Activated naive CD8-positive, alpha-beta T cell treated with anti-CD3 and anti-CD28 coated beads for 36 hours (primary cell): ENCODE measurements at regions not wholly inside any gene's neighbourhood (a gene's known extent, or its start where the extent isn't known, plus 50 kb on each side); places are given as distances from the start of the nearest gene placed in this dataset.

Source experiments
- DNase-seq: peaks from one replicate; pipeline ENCODE4 v3.0.0; 2021
- H3K27ac Mint-ChIP-seq: one replicate; pipeline ENCODE4 v1.8.0; 2022; ENCODE audit warnings: mild to moderate bottlenecking, moderate library complexity, mixed read lengths
- H3K27me3 Mint-ChIP-seq: one replicate; pipeline ENCODE4 v1.8.0; 2022; ENCODE audit warnings: mild to moderate bottlenecking, mixed read lengths
- H3K36me3 Mint-ChIP-seq: one replicate; pipeline ENCODE4 v1.8.0; 2021; ENCODE audit warnings: mild to moderate bottlenecking, mixed read lengths
- H3K4me1 Mint-ChIP-seq: one replicate; pipeline ENCODE4 v1.8.0; 2021; ENCODE audit warnings: mixed read lengths
- H3K4me3 Mint-ChIP-seq: one replicate; pipeline ENCODE4 v1.8.0; 2022; ENCODE audit warnings: mild to moderate bottlenecking, moderate library complexity, mixed read lengths
- H3K9me3 Mint-ChIP-seq: one replicate; pipeline ENCODE4 v1.8.0; 2022; ENCODE audit warnings: mixed read lengths

GRCh38 chr1:81585371-81585770 is 215.4 kb upstream of the ADGRL2 start:
- H3K4me1 Mint-ChIP-seq = no peaks in the 10 kb centered on the region
- no peaks in the 10 kb centered on the region for H3K9me3 Mint-ChIP-seq
- H3K36me3 Mint-ChIP-seq = no peaks in the 10 kb centered on the region
- H3K4me3 Mint-ChIP-seq = no peak overlapping the region
- no peak overlapping the region for H3K27ac Mint-ChIP-seq
- no peaks in the 10 kb centered on the region for H3K27me3 Mint-ChIP-seq
- DNase-seq = no peak

GRCh38 chr1:81584398-81584797 is 216.3 kb upstream of the ADGRL2 start:
- Mint-ChIP-seq H3K27ac (no peak overlapping the region), H3K9me3 (no peaks in the 10 kb centered on the region), H3K36me3 (no peaks in the 10 kb centered on the region), H3K4me3 (no peak overlapping the region), H3K4me1 (no peaks in the 10 kb centered on the region), H3K27me3 (no peaks in the 10 kb centered on the region)
- DNase-seq = no peak

GRCh38 chr1:81583878-81584277 is 216.9 kb upstream of the ADGRL2 start:
- Mint-ChIP-seq H3K4me1 (no peaks in the 10 kb centered on the region), H3K27me3 (no peaks in the 10 kb centered on the region), H3K36me3 (no peaks in the 10 kb centered on the region), H3K9me3 (no peaks in the 10 kb centered on the region), H3K27ac (no peak overlapping the region), H3K4me3 (no peak overlapping the region)
- DNase-seq = no peak

- Mint-ChIP-seq H3K4me3 (no peak overlapping the region), H3K27ac (no peak overlapping the region), H3K9me3 (no peaks in the 10 kb centered on the region), H3K4me1 (no peaks in the 10 kb centered on the region), H3K27me3 (no peaks in the 10 kb centered on the region), H3K36me3 (no peaks in the 10 kb centered on the region)
- DNase-seq = no peak
These were observed 218.2 kb upstream of the ADGRL2 start for GRCh38 chr1:81582467-81582986.

- Mint-ChIP-seq H3K9me3 (no peaks in the 10 kb centered on the region), H3K27ac (no peak overlapping the region), H3K4me3 (no peak overlapping the region), H3K27me3 (no peaks in the 10 kb centered on the region), H3K4me1 (no peaks in the 10 kb centered on the region), H3K36me3 (no peaks in the 10 kb centered on the region)
- DNase-seq = no peak
These were observed 221.9 kb upstream of the ADGRL2 start for GRCh38 chr1:81578867-81579266.

- Mint-ChIP-seq H3K4me3 (no peak overlapping the region), H3K27me3 (no peaks in the 10 kb centered on the region), H3K9me3 (no peaks in the 10 kb centered on the region), H3K36me3 (no peaks in the 10 kb centered on the region), H3K27ac (no peak overlapping the region), H3K4me1 (no peaks in the 10 kb centered on the region)
- DNase-seq = no peak
These were observed 223.6 kb upstream of the ADGRL2 start for GRCh38 chr1:81577004-81577697.

GRCh38 chr1:81574408-81574807 is 226.3 kb upstream of the ADGRL2 start:
- Mint-ChIP-seq H3K36me3 (no peaks in the 10 kb centered on the region), H3K27ac (no peak overlapping the region), H3K4me3 (no peak overlapping the region), H3K9me3 (no peaks in the 10 kb centered on the region), H3K4me1 (no peaks in the 10 kb centered on the region), H3K27me3 (no peaks in the 10 kb centered on the region)
- no peak for DNase-seq

- no peaks in the 10 kb centered on the region for H3K36me3 Mint-ChIP-seq
- no peaks in the 10 kb centered on the region for H3K4me1 Mint-ChIP-seq
- no peaks in the 10 kb centered on the region for H3K27me3 Mint-ChIP-seq
- no peak overlapping the region for H3K27ac Mint-ChIP-seq
- H3K9me3 Mint-ChIP-seq = no peaks in the 10 kb centered on the region
- no peak for DNase-seq
- no peak overlapping the region for H3K4me3 Mint-ChIP-seq
These were observed 227.3 kb upstream of the ADGRL2 start for GRCh38 chr1:81573458-81573857.

- Mint-ChIP-seq H3K4me3 (no peak overlapping the region), H3K27me3 (no peaks in the 10 kb centered on the region), H3K9me3 (no peaks in the 10 kb centered on the region), H3K4me1 (no peaks in the 10 kb centered on the region), H3K36me3 (no peaks in the 10 kb centered on the region), H3K27ac (no peak overlapping the region)
- DNase-seq = no peak
These were observed 228.8 kb upstream of the ADGRL2 start for GRCh38 chr1:81571946-81572345.

- Mint-ChIP-seq H3K36me3 (no peaks in the 10 kb centered on the region), H3K4me3 (no peak overlapping the region), H3K9me3 (no peaks in the 10 kb centered on the region), H3K4me1 (no peaks in the 10 kb centered on the region), H3K27ac (no peak overlapping the region), H3K27me3 (no peaks in the 10 kb centered on the region)
- no peak for DNase-seq
These were observed 231.0 kb upstream of the ADGRL2 start for GRCh38 chr1:81569761-81570160.

GRCh38 chr1:81563632-81564031 is 237.1 kb upstream of the ADGRL2 start:
- H3K27me3 Mint-ChIP-seq = no peaks in the 10 kb centered on the region
- no peaks in the 10 kb centered on the region for H3K36me3 Mint-ChIP-seq
- no peaks in the 10 kb centered on the region for H3K9me3 Mint-ChIP-seq
- H3K4me3 Mint-ChIP-seq = no peak overlapping the region
- H3K27ac Mint-ChIP-seq = no peak overlapping the region
- H3K4me1 Mint-ChIP-seq = no peaks in the 10 kb centered on the region
- no peak for DNase-seq

GRCh38 chr1:81562934-81563333 is 237.8 kb upstream of the ADGRL2 start:
- Mint-ChIP-seq H3K27me3 (no peaks in the 10 kb centered on the region), H3K27ac (no peak overlapping the region)
- DNase-seq = no peak

GRCh38 chr1:81560629-81561028 is 240.1 kb upstream of the ADGRL2 start:
- Mint-ChIP-seq H3K4me3 (no peak overlapping the region), H3K27me3 (no peaks in the 10 kb centered on the region), H3K4me1 (no peaks in the 10 kb centered on the region), H3K36me3 (no peaks in the 10 kb centered on the region), H3K27ac (no peak overlapping the region), H3K9me3 (no peaks in the 10 kb centered on the region)
- no peak for DNase-seq

More at GRCh38 chr1:81562934-81563333, 237.8 kb upstream of the ADGRL2 start:
- H3K9me3 Mint-ChIP-seq = no peaks in the 10 kb centered on the region
- no peak overlapping the region for H3K4me3 Mint-ChIP-seq
- H3K36me3 Mint-ChIP-seq = no peaks in the 10 kb centered on the region
- H3K4me1 Mint-ChIP-seq = no peaks in the 10 kb centered on the region

- H3K27me3 Mint-ChIP-seq = no peaks in the 10 kb centered on the region
- no peaks in the 10 kb centered on the region for H3K9me3 Mint-ChIP-seq
- H3K27ac Mint-ChIP-seq = no peak overlapping the region
- DNase-seq = no peak
- no peaks in the 10 kb centered on the region for H3K4me1 Mint-ChIP-seq
- H3K36me3 Mint-ChIP-seq = no peaks in the 10 kb centered on the region
- no peak overlapping the region for H3K4me3 Mint-ChIP-seq
These were observed 240.9 kb upstream of the ADGRL2 start for GRCh38 chr1:81559662-81560350.

GRCh38 chr1:81558291-81559076 is 242.2 kb upstream of the ADGRL2 start:
- no peaks in the 10 kb centered on the region for H3K9me3 Mint-ChIP-seq
- H3K4me3 Mint-ChIP-seq = no peak overlapping the region
- H3K27ac Mint-ChIP-seq = no peak overlapping the region
- no peaks in the 10 kb centered on the region for H3K4me1 Mint-ChIP-seq
- no peaks in the 10 kb centered on the region for H3K27me3 Mint-ChIP-seq
- DNase-seq = no peak
- H3K36me3 Mint-ChIP-seq = no peaks in the 10 kb centered on the region
